AG08395 (cell line): ENCODE measurements at regions not wholly inside any gene's neighbourhood (a gene's known extent, or its start where the extent isn't known, plus 50 kb on each side); places are given as distances from the start of the nearest gene placed in this dataset.
A peak's percentile ranks its signal among the peaks of the same experiment; 100 is the strongest.

ENCODE experiments used
- DNase-seq: peaks from one replicate; pipeline ENCODE4 v3.0.0; 2012; ENCODE audit warnings: mixed read lengths, low spot score

DNA sequence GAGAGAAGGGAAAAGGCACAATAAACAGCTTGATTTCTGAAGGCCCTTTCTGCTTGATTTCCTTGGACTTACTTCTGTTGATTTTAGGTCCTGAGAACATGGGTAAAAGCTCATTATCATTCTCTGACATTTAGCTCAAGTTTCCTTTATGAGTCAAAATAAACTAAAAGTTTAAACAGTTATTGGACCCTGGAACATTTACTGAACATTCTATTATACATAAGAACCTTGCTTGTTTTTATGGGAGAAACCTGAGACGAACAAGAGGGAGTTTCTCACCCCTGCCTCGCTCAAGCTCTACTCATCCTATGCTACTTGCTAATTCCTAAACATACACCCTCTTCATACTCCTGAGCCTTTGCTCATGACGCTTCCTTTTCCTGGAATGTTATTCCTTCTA is 538.3 kb upstream of the PKN2 start:
- no peak for DNase-seq

- DNase-seq: no peak
Observed at GRCh38 chr1:88149686-88150085, 534.4 kb upstream of the PKN2 start.

DNA sequence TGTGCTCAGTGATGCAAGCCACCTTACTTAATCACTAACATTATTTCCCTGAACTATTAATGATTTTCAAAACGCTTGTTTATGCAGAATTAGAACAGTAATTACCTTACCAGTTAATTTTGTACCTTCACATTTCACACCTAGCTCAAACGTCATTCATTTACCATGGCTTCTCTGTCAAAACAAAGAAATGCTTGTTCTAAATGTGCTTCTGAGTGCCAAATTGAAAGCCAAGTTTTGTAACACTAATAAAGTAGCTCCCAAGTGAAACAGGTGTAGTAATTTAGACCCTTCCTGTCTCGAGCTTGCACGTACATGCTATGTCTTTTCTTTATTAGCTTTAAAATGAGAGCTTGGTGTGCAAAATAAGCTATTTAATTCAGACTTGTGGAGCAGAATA is 533.7 kb upstream of the PKN2 start:
- DNase-seq: no peak

DNA sequence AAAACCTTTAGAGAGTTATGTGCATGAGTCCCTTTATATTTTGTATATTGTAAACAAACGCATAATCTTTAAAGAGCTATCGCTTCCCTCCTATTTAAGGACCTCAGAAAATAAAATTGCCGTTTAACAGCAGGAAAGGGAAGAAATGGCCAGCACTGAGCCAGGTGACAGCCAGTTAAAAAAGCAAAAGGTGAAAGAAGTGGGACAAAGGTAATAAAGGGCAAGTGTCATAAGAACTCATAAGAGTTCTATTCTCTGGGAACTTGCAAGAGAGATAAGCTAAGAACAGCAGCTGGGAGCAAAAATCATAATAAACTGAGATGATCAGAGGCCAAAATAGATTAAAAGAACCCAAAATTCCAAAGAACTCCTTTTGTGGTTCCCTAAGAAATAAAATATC is 520.9 kb upstream of the PKN2 start:
- DNase-seq: no peak

DNA sequence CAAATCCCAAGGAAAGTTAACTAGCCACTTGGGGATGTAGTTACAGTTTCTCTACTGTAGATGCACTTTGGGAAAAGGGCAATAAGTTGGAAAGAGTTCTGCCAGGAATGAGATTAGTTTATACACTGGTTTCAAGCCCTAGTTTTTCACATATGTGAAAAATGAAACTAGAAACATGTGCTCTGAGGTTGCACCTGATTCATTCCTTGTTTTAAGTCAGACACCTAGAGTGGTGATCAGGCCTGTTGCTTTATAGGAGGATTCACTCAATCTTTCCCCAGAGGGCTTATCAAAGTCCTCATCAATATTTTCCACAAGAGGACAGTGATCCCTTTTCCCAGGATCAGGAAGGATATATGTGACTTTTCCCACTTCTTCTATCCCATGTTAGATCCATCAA is 515.9 kb upstream of the PKN2 start:
- no peak for DNase-seq

DNA sequence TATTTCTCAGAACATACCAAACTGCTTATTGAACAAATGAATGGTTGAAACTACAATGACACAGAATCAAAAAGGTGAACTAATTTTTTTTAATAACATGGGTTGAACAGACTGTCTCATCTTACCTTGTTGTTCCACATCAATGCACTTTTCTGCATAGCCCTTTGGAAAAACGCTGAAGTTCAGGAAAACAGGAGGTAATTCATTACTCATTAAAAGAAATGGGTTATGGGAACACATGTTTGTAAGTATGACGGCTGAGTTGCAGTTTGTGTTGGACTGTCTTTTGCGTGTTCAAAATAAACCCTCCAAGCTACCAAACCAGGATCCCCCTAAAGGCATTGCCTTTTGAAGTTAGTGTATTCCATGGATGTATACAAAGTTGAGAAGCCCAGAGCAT is 514.9 kb upstream of the PKN2 start:
- DNase-seq: no peak

DNA sequence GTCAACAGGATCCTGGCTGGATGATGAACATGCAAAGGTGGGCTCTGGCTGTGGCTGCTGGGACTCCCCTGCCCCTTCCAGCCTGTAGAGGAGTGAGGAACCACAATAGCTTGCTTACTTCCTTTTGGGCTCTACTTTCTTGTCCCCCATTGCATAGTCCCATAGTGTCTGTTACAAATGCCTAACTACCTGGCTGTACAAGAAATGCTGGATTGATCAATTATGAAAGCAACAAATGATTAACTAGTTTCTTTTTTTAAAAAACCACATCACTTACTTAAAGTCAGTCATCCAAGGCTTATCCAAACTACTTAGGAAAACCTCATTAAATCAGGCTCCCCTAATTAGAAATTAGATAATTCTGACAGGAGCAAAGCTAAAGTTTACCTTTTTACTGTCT is 514.1 kb upstream of the PKN2 start:
- no peak for DNase-seq

DNA sequence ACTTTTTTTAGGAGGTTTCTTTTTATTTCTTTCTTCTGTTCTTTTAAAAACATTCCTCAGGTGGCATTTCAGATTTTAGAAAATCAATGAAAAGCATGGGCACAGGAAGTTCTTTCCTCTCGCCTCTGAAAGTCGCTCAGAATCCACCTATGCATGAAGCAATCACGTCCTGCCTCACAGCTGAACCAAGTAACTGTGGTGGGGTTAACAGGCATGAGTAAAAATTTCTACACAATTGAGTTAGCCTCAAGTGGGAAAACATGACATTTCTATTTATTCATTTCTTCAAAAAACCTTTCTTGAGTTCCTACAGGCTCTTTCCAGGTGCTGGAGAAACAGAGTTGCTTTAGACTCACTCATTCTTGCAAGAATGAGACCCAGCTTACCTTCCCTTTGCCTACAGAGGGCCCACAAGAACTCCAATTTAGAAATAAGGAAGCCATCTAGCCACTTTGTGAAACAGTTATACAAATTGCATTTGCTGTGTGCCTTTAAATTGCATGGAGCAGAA is 508.9 kb upstream of the PKN2 start:
- no peak for DNase-seq

DNA sequence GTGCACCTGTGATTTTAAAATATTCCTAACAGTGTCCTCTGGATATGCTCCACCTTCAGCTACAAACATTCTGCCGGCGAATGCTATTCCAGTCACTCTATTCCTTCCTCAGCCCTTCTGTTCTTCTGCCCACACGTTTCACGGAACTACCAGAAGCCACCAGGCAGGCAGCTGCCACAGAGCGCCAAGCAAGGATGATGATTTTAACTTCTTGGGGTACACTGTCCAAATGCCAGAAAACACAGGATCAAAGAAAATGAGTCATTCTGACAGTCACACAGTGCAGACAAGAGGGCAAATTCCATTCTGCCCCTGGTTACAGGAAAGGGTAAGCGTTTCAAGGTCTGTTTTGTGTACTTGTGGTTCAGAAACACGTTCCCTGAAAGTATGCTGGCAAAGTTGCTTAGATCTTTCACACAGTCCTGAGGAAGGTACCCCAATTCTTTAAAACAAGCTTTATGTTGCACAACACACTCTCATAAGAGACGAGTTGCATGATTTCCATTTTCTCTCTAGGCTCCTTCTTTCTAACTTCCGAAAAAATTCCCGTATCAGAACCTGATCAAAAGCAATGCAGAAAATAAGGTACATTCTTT is 508.3 kb upstream of the PKN2 start:
- no peak for DNase-seq

DNA sequence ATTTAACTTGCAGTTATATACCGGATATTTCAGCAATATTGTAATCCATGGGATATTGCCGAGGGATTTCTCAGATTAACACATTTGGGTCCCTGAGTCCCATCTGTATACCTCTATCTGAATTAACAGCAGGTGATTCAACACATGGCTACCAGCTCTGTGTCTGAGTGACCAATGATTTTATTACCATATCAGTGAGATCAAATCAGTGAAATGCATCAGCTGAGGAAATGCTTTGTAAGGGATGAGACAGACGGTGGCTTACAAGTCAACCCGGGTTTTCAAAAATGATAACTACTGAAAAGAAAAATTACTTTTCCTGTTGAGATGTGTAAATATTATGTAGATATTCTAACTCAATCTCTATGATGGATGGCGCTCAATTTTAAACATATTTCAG is 504.1 kb upstream of the PKN2 start:
- DNase-seq: no peak

DNA sequence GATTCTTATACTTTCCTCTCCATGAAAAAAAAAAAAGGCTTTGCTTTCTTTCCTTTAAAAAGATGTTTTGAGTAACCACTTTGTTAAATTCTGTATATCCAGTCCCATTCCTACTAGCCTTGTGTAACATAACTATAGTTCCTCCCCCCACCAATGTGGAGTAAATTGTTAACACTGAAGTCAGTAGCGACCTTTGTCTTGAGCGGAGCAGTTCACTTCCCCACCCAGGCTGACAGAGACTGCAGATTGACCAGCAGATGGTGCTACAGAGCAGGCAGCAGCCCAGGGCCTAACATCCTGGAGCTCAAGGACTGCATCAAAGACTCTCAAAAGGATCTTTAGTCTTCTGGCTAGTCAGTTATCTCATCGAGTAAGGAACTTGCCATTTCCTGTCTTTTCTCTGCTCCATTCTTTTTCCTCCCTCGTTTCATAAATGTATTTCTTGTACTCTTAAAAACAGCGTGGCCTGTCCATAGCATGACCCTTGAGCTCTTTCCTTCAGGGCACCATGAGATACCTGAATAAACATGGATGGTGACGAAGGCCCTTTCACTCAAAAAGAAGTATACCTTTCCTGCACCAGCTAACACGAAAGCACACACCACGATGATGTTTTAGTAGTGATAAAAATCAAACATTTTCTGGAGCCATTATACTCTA is 503.5 kb upstream of the PKN2 start:
- DNase-seq: peak; percentile 69

DNA sequence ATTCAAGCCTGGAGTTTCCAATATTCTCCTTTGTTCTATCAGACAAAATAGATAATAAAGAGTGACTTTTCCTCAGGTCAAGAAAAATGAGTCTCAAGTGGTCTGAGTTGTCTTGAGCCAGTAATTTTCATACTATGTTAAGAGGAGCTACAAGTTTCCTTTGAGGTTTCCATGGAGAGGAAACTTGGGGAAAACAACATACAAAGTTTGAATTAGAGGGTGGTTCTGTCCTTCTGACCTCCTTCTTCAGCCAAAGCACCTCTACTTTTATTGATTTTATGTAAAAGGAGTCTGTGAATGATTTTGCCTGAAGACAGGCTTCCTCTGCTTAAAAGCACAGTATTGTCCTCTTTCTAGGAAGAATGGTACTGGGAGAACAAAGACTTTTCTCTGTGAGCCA is 497.2 kb upstream of the PKN2 start:
- DNase-seq: no peak

- no peak for DNase-seq
Observed at GRCh38 chr1:88188038-88188437, 496.0 kb upstream of the PKN2 start.

DNA sequence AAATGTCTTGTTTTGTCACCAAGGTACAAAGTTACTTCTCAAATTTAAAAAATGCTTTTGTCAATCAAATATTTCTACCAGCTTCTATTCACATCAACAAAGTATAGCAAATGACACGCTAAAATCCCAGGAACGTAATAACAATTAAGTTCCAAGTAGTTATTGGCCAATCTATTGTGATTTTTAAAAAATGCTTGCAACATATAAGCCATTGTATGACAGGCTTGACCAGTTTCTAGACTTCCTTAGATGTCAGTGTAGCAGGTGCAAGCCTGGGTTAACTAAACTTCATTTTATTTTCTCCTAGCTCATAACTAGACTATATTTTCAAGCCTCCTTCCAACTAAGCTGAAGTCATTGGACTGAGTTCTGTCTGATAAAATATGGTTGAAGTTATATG is 494.5 kb upstream of the PKN2 start:
- no peak for DNase-seq

- no peak for DNase-seq
Observed at GRCh38 chr1:88191917-88192316, 492.2 kb upstream of the PKN2 start.

DNA sequence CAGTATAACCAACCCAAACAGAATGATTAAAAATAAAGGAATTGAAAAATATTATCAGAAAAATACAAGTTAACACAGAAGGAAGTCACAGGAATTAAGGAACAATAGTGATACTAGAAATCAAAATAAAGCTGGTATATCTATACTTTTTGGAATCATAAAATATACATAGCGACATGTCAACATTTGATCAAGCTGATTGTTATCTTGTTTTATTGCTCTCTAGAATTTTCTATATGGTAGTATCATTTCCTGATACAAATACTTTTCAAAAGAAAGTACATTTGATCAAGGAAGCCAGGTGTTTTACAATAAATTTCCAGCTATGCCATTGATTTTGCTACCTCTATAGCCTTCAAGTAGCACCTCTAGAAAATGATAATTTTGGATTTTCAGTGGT is 489.5 kb upstream of the PKN2 start:
- DNase-seq: no peak

DNA sequence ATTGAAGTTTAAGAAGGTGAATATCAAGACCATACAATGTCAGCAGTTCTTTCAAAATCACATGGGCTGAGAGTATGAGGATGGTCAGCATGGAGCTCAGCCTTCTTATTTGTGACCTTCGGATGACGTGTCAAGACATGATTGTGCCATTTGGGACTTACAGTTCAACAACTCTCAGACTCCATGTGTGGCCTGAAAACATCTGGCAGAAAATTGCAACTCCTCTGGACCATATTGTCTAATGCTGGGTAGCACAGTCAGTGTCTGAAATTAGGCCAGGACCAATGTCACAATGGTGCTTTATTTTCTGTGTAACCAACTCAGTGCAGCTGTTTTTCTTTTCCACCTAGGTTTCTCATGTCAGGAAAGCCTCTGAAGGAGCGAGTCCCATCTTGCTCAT is 483.5 kb upstream of the PKN2 start:
- DNase-seq: no peak

GRCh38 chr1:88204111-88204510 is 480.0 kb upstream of the PKN2 start:
- DNase-seq: no peak

DNA sequence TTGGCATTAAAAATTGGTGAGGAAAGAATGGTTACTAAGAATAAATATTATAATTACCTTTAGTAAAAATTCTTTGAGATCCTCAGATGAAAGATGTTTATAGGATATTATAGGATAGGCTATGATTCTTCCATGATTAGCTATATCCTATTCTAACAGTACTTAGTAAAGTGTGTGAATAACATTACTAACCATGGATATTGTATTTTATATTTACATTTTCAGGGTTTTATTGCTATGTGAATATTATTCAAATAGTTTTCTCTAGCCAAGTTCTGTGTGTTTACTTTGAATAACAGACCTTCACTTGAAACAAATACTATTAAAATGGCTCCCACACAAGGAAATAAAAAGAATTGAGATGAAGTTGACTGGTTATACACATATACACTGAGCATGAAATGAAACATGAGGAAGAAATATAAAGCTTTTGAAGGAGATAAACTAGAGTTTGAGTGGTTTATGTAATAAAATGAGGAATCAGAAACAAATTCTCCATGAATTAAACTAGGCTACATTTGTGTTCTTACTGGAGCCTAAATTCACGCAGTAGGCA is 479.4 kb upstream of the PKN2 start:
- no peak for DNase-seq

DNA sequence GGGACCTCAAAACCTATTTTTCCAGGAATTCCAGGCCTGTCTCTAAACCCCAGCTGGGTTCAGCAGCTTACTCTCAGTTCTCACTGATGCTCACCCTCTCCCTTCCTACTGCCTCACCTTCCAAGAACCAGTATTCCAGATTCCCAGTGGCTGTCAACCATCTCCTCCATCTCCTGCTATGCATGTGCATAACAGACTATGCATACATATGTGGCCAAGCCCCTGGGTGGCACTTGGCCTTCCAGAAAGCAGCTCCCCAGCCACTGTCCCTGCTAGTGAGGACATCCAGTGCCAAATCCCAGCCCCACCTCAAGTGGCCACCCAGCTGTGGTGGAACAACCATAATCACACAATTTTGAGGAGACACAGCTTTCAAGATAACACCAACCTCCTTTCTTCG is 475.7 kb upstream of the PKN2 start:
- no peak for DNase-seq

GRCh38 chr1:88210103-88210787 is 473.8 kb upstream of the PKN2 start:
- no peak for DNase-seq

- DNase-seq: no peak
Observed at GRCh38 chr1:88216441-88216840, 467.6 kb upstream of the PKN2 start.

GRCh38 chr1:88217386-88217785 is 466.7 kb upstream of the PKN2 start:
- DNase-seq: no peak
